H1 (cell line): ENCODE measurements at regions not wholly inside any gene's neighbourhood (a gene's known extent, or its start where the extent isn't known, plus 50 kb on each side); places are given as distances from the start of the nearest gene placed in this dataset.

ENCODE experiments used
- CTCF ChIP-seq, 3 experiments: IDR thresholded peaks; 1 replicate in 2 of 3; 2 replicates in 1 of 3; pipeline versions ENCODE4 v1.5.1 to v1.6.1; 2011; ENCODE audit warnings: low read length in 3 of 3, mild to moderate bottlenecking in 3 of 3, inconsistent platforms in 2 of 3, low read depth in 1 of 3, moderate library complexity in 1 of 3; ENCODE audit not compliant: insufficient read depth in 1 of 3; ENCODE audit errors: control extremely low read depth in 1 of 3
- GTF2F1 ChIP-seq: IDR thresholded peaks from 2 replicates; pipeline ENCODE4 v1.6.1; 2012; ENCODE audit warnings: low read depth, low read length, improper control_type of control experiment, borderline replicate concordance
- JUN ChIP-seq: IDR thresholded peaks from 2 replicates; pipeline ENCODE4 v1.6.1; 2011; ENCODE audit warnings: low read depth, mild to moderate bottlenecking, improper control_type of control experiment, low read length
- POLR2A ChIP-seq, 2 experiments: IDR thresholded peaks; 1 replicate in 1 of 2; 2 replicates in 1 of 2; pipeline ENCODE4 v1.6.1; 2011; ENCODE audit warnings: low read depth in 2 of 2, low read length in 2 of 2, mild to moderate bottlenecking in 2 of 2; ENCODE audit errors: control extremely low read depth in 1 of 2
- POLR2AphosphoS5 ChIP-seq: IDR thresholded peaks from 2 replicates; pipeline ENCODE4 v1.6.1; 2011; ENCODE audit warnings: low read depth, low read length
- RAD21 ChIP-seq, 2 experiments: IDR thresholded peaks in 1 of 2; conservative IDR thresholded peaks in 1 of 2; 2 replicates each; pipeline ENCODE4 v1.6.1; 2011; ENCODE audit warnings: low read depth in 2 of 2, low read length in 2 of 2, improper control_type of control experiment in 1 of 2, inconsistent platforms in 1 of 2, mild to moderate bottlenecking in 1 of 2, moderate library complexity in 1 of 2
- RFX5 ChIP-seq: IDR thresholded peaks from 2 replicates; pipeline ENCODE4 v1.6.1; 2011; ENCODE audit warnings: low read depth, low read length, improper control_type of control experiment, borderline replicate concordance
- TF ChIP-seq, protein P1 (sequence below): IDR thresholded peaks from 2 replicates; pipeline ENCODE4 v1.6.1; 2011; ENCODE audit warnings: low read length, improper control_type of control experiment

DNA sequence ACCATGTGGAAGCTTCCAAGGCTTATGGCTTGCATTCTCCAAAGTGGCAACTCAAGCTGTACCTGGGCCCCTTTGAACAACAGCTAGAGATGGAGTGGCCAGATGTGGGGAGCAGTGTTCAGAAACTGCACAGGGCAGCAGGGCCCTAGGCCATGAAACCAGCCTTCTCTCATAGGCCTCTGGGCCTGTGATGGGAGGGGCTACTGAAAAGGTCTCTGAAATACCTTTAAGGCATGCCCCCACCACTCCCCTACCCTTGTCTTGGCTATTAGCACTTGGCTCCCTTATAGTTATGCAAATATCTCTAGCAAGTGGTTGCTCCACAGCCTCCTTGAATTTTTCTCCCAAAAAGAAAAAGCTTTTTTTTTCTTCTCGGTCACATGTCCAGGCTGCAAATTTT is 1014.6 kb downstream of the DTWD2 start:
- no peak for TF ChIP-seq GTF2F1
- TF ChIP-seq JUN = no peak
- TF ChIP-seq POLR2A (IDR thresholded peaks at IDR 0.05; ENCODE audit: control extremely low read depth in 1 of 2, low read depth in 2 of 2, low read length in 2 of 2) = no peak
- no peak for TF ChIP-seq CTCF (IDR thresholded peaks at IDR 0.05; ENCODE audit: control extremely low read depth in 1 of 3, insufficient read depth in 1 of 3, low read depth in 1 of 3, low read length in 3 of 3)
- TF ChIP-seq RAD21 (IDR thresholded peaks at IDR 0.05 in 1 of 2, conservative IDR thresholded peaks at IDR 0.05 in 1 of 2; ENCODE audit: low read depth in 2 of 2, low read length in 2 of 2) = no peak
- no peak for TF ChIP-seq POLR2AphosphoS5
- TF ChIP-seq, protein P1, sequence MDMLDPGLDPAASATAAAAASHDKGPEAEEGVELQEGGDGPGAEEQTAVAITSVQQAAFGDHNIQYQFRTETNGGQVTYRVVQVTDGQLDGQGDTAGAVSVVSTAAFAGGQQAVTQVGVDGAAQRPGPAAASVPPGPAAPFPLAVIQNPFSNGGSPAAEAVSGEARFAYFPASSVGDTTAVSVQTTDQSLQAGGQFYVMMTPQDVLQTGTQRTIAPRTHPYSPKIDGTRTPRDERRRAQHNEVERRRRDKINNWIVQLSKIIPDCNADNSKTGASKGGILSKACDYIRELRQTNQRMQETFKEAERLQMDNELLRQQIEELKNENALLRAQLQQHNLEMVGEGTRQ = no peak
- TF ChIP-seq RFX5 = no peak
